ENCODE measurements at regions not wholly inside any gene's neighbourhood (a gene's known extent, or its start where the extent isn't known, plus 50 kb on each side); places are given as distances from the start of the nearest gene placed in this dataset.

- TF ChIP-seq CTCF (IDR thresholded peaks at IDR 0.05) = no peak
- TF ChIP-seq POLR2A (IDR thresholded peaks at IDR 0.05) = no peak
These were observed 79.5 kb upstream of the ADRA1D start for GRCh38 chr20:4328541-4328940.
